Tibial artery (tissue), 4 donors: ENCODE measurements at regions not wholly inside any gene's neighbourhood (a gene's known extent, or its start where the extent isn't known, plus 50 kb on each side); places are given as distances from the start of the nearest gene placed in this dataset.
"Not testable (repeated sequence)": the region's sequence is repeated elsewhere in the genome, so short reads cannot be mapped to it uniquely, and the experiment has no call there.

Source experiments
- DNase-seq, 2 donors: peaks; one replicate each; pipeline ENCODE4 v3.0.0-alpha.2; 2019
- H3K27ac ChIP-seq, 2 donors: fragments of 200-600 bp; sonication (generic) in 1 of 2; 1 replicate in 1 of 2; 2 replicates in 1 of 2; pipeline ENCODE4 v1.5.1; 2018 to 2019; ENCODE audit warnings: mild to moderate bottlenecking in 1 of 2
- H3K27me3 ChIP-seq, 2 donors: fragments of 200-600 bp; sonication (generic) in 1 of 2; one replicate each; pipeline versions ENCODE4 v1.5.1 to v1.6.0; 2016 to 2019
- H3K36me3 ChIP-seq, 3 donors: fragments of 200-600 bp; sonication (generic) in 2 of 3; one replicate each; pipeline ENCODE4 v1.5.1; 2016 to 2019; ENCODE audit warnings: mild to moderate bottlenecking in 2 of 3
- H3K4me1 ChIP-seq, 4 donors: fragments of 200-600 bp; sonication (generic) in 2 of 4; 1 replicate in 3 of 4; 2 replicates in 1 of 4; pipeline ENCODE4 v1.5.1; 2016 to 2019
- H3K4me3 ChIP-seq, 2 donors: fragments of 200-600 bp; sonication (generic) in 1 of 2; 1 replicate in 1 of 2; 2 replicates in 1 of 2; pipeline ENCODE4 v1.5.1; 2018 to 2019; ENCODE audit warnings: mild to moderate bottlenecking in 2 of 2
- H3K9me3 ChIP-seq, 3 donors: fragments of 200-600 bp; sonication (generic) in 1 of 3; one replicate each; pipeline ENCODE4 v1.5.1; 2016 to 2019
- CTCF ChIP-seq, 2 experiments: fragments of 200-600 bp in 1 of 2; fragments of 450-650 bp in 1 of 2; IDR thresholded peaks; one replicate each; pipeline ENCODE4 v1.5.1; 2017 to 2019; ENCODE audit warnings: antibody characterized with exemption in 2 of 2, mild to moderate bottlenecking in 1 of 2, moderate library complexity in 1 of 2
- intact Hi-C: fragments of 100-400 bp; cut with DNase I; formaldehyde crosslinking; loops from one replicate; pipeline ENCODE4 v1.15.0; 2023; ENCODE audit warnings: low total_unique reads

- Histone ChIP-seq H3K4me1 (no peaks in the 10 kb centered on the region), H3K27ac (no peak overlapping the region), H3K4me3 (no peak overlapping the region), H3K9me3 (no peaks in the 10 kb centered on the region), H3K27me3 (no peaks in the 10 kb centered on the region), H3K36me3 (no peaks in the 10 kb centered on the region)
- TF ChIP-seq CTCF (IDR thresholded peaks at IDR 0.05) = no peak
- intact Hi-C loops = no loop called here
- DNase-seq = no peak
These were observed 194.2 kb downstream of the TXNL1 start for GRCh38 chr18:56444201-56444600.

- no peak for TF ChIP-seq CTCF (IDR thresholded peaks at IDR 0.05)
- Histone ChIP-seq H3K4me3 (no peak overlapping the region), H3K9me3 (no peaks in the 10 kb centered on the region), H3K27ac (no peak overlapping the region), H3K36me3 (no peaks in the 10 kb centered on the region), H3K4me1 (no peaks in the 10 kb centered on the region), H3K27me3 (no peaks in the 10 kb centered on the region)
- intact Hi-C loops = no loop called here
- no peak for DNase-seq
These were observed 195.1 kb downstream of the TXNL1 start for GRCh38 chr18:56443166-56443907.

- intact Hi-C loops, H3K27ac ChIP-seq, DNase-seq, H3K36me3 ChIP-seq, H3K27me3 ChIP-seq, H3K9me3 ChIP-seq, H3K4me3 ChIP-seq, H3K4me1 ChIP-seq: not testable (repeated sequence)
These were observed 199.9 kb downstream of the TXNL1 start for GRCh38 chr18:56438480-56438879.

- H3K27ac ChIP-seq = no peak overlapping the region
- H3K4me3 ChIP-seq = no peak overlapping the region
- H3K9me3 ChIP-seq = no peaks in the 10 kb centered on the region
- no peaks in the 10 kb centered on the region for H3K27me3 ChIP-seq
- H3K36me3 ChIP-seq = no peaks in the 10 kb centered on the region
- no peak for DNase-seq
- TF ChIP-seq CTCF (IDR thresholded peaks at IDR 0.05) = no peak
- intact Hi-C loops = no loop called here
- H3K4me1 ChIP-seq = no peaks in the 10 kb centered on the region
These were observed 201.7 kb downstream of the TXNL1 start for GRCh38 chr18:56436651-56437050.

GRCh38 chr18:56433919-56434318 lies 204.5 kb downstream of the TXNL1 start:
- no peak overlapping the region for H3K27ac ChIP-seq
- DNase-seq = no peak
- no peaks in the 10 kb centered on the region for H3K9me3 ChIP-seq
- H3K27me3 ChIP-seq = no peaks in the 10 kb centered on the region
- no peak for TF ChIP-seq CTCF (IDR thresholded peaks at IDR 0.05)
- no peak overlapping the region for H3K4me3 ChIP-seq
- no peaks in the 10 kb centered on the region for H3K36me3 ChIP-seq
- no peaks in the 10 kb centered on the region for H3K4me1 ChIP-seq
- intact Hi-C loops = no loop called here

GRCh38 chr18:56431551-56431950 lies 206.8 kb downstream of the TXNL1 start:
- Histone ChIP-seq H3K36me3 (no peaks in the 10 kb centered on the region), H3K27me3 (no peaks in the 10 kb centered on the region), H3K27ac (no peak overlapping the region), H3K9me3 (peaks cover 0 to 6% (median 0%) of the 10 kb centered on the region in 3 donors), H3K4me3 (no peak overlapping the region), H3K4me1 (no peaks in the 10 kb centered on the region)
- no peak for DNase-seq
- no peak for TF ChIP-seq CTCF (IDR thresholded peaks at IDR 0.05)
- intact Hi-C loops = no loop called here
